BJ (cell line): ENCODE measurements at regions not wholly inside any gene's neighbourhood (a gene's known extent, or its start where the extent isn't known, plus 50 kb on each side); places are given as distances from the start of the nearest gene placed in this dataset.

Source experiments
- CTCF ChIA-PET: fragments of 350-600 bp; formaldehyde crosslinking; extraction: SDS; loops from one replicate; lab custom pipeline; 2021; ENCODE audit warnings: antibody characterized with exemption, inconsistent platforms; lab: Yijun Ruan, JAX
- POLR2A ChIA-PET: fragments of 300-600 bp; sonication (Branson Sonifier 250); formaldehyde crosslinking; extraction: SDS; loops from one replicate; lab custom pipeline; 2021; ENCODE audit warnings: antibody characterized with exemption; lab: Charles Lee
- DNase-seq: peaks from one replicate; pipeline ENCODE4 v3.0.0-alpha.2; 2011; ENCODE audit warnings: low read depth
- H3K27me3 ChIP-seq: 2 replicates; pipeline ENCODE4 v1.6.0; 2011; ENCODE audit warnings: low read length; ENCODE audit not compliant: control insufficient read depth, insufficient read depth
- H3K36me3 ChIP-seq: 2 replicates; pipeline ENCODE4 v1.5.1; 2011; ENCODE audit warnings: low read length; ENCODE audit not compliant: control insufficient read depth, insufficient read depth
- H3K4me3 ChIP-seq: 2 replicates; pipeline ENCODE4 v1.5.1; 2011; ENCODE audit warnings: low read depth, mild to moderate bottlenecking, control low read depth, low read length
- CTCF ChIP-seq: IDR thresholded peaks from 2 replicates; pipeline ENCODE4 v1.5.1; 2011; ENCODE audit warnings: low read depth, mild to moderate bottlenecking, control low read depth, inconsistent platforms, low read length, moderate library complexity; ENCODE audit not compliant: insufficient read depth

- CTCF ChIA-PET: interaction anchor here (0.9 to 2.0 kb wide), 3 partner anchors 10 to 105 kb away, joined by 3 to 10 read pairs (median 6); no protein-coding TSS in a partner anchor
- DNase-seq: no peak
- POLR2A ChIA-PET: no interaction called here
- no peaks in the 10 kb centered on the region for H3K27me3 ChIP-seq
- TF ChIP-seq CTCF: no peak
- H3K36me3 ChIP-seq: peaks cover 13% of the 10 kb centered on the region
- no peak overlapping the region for H3K4me3 ChIP-seq
Measured at GRCh38 chr1:201665036-201665435, 126.1 kb downstream of the NAV1 start.

GRCh38 chr1:201666102-201666501, 127.2 kb downstream of the NAV1 start:
- POLR2A ChIA-PET: no interaction called here
- Histone ChIP-seq H3K27me3 (no peaks in the 10 kb centered on the region), H3K36me3 (peaks cover 10% of the 10 kb centered on the region), H3K4me3 (no peak overlapping the region)
- no peak for DNase-seq
- TF ChIP-seq CTCF: no peak
- CTCF ChIA-PET: interaction anchor here (3.1 kb wide), 1 partner anchor 11 kb away, joined by 19 read pairs; no protein-coding TSS in a partner anchor

GRCh38 chr1:201666645-201667044, 127.7 kb downstream of the NAV1 start:
- ChIA-PET CTCF (interaction anchor here (3.1 kb wide), 1 partner anchor 11 kb away, joined by 19 read pairs; no protein-coding TSS in a partner anchor), POLR2A (no interaction called here)
- DNase-seq: no peak
- TF ChIP-seq CTCF: no peak
- Histone ChIP-seq H3K4me3 (no peak overlapping the region), H3K27me3 (no peaks in the 10 kb centered on the region), H3K36me3 (peaks cover 10% of the 10 kb centered on the region)

GRCh38 chr1:201667479-201667878, 128.6 kb downstream of the NAV1 start:
- TF ChIP-seq CTCF: no peak
- no peaks in the 10 kb centered on the region for H3K27me3 ChIP-seq
- no peak for DNase-seq
- peaks cover 10% of the 10 kb centered on the region for H3K36me3 ChIP-seq
- CTCF ChIA-PET: interaction anchor here (1.6 to 3.1 kb wide), 2 partner anchors 12 to 42 kb away, joined by 4 to 19 read pairs; no protein-coding TSS in a partner anchor
- no peak overlapping the region for H3K4me3 ChIP-seq
- POLR2A ChIA-PET: no interaction called here

GRCh38 chr1:201670517-201670916, 131.6 kb downstream of the NAV1 start:
- ChIA-PET CTCF (no interaction called here), POLR2A (interaction anchor here (0.6 kb wide), 1 partner anchor 19 kb away, joined by 9 read pairs; no protein-coding TSS in a partner anchor)
- no peak for TF ChIP-seq CTCF

More at GRCh38 chr1:201670517-201670916, 131.6 kb downstream of the NAV1 start:
- Histone ChIP-seq H3K4me3 (no peak overlapping the region), H3K36me3 (peaks cover 2% of the 10 kb centered on the region), H3K27me3 (no peaks in the 10 kb centered on the region)
- DNase-seq: no peak
